NCI-H774 (cell line): ENCODE measurements at regions not wholly inside any gene's neighbourhood (a gene's known extent, or its start where the extent isn't known, plus 50 kb on each side); places are given as distances from the start of the nearest gene placed in this dataset.
"Not testable (repeated sequence)": the region's sequence is repeated elsewhere in the genome, so short reads cannot be mapped to it uniquely, and the experiment has no call there.

Experiments
- DNase-seq: peaks from one replicate; lab custom pipeline; 2025; lab: John Stamatoyannopoulos, UW

DNA sequence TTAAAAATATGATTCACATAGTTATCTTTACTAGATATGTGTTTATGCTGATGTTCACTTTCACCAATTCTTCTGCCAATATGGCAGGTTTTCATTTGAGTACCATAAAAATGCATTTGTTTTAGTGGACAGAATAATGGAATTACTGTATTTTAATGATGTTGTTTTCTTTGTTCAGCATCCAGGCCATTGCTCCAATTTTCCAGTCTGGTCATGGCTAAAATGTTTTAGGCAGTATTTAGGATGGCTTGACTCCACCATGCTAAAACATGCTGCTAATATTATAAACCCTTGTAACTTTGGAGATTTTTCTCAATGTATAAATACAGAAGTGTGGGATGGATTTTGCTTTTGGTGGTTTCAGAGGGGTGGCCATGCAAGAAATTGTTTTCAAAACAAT, 273.0 kb upstream of the RPS23 start:
- DNase-seq: no peak

DNA sequence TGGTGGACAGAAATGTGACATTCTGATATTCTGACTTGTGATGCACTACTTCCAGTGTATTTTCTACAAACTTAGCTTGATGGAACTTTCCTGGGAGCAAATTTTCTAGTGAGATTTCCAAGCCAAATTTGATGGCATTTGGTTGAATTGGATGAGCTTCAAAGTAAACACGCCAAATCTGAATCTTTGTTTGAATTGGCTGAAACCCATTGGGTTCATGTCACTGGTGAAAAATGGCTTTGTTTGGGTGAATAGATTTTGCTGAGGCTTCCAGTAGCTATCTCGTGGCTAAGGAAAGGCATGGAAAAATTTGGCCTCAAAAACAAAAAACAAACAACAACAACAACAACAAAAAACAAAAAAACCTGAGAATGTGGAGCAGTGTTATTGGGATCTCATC, 271.1 kb upstream of the RPS23 start:
- DNase-seq: no peak

DNA sequence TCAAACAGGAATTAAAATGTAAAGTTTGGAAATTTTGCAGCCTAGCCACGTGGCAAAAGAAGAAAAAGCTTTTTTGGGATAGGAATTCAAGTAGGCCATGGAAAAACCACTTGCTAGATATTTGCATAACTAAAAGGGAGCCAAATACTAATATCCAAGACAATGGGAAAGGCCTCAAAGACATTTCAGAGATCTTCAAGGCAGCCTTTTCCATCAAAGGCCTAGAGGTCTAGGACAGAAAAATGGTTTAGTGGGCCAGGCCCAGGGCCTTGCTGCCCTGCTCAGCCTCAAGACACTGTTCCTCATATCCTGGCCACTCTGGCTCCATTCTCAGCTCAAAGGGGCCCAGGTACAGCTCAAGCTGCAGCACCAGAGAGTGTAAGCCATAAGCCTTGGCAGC, 265.9 kb upstream of the RPS23 start:
- DNase-seq: no peak

GRCh38 chr5:82540301-82540700, 262.1 kb upstream of the RPS23 start:
- no peak for DNase-seq

- DNase-seq: no peak
These were observed 260.3 kb upstream of the RPS23 start for GRCh38 chr5:82538339-82539034.

DNA sequence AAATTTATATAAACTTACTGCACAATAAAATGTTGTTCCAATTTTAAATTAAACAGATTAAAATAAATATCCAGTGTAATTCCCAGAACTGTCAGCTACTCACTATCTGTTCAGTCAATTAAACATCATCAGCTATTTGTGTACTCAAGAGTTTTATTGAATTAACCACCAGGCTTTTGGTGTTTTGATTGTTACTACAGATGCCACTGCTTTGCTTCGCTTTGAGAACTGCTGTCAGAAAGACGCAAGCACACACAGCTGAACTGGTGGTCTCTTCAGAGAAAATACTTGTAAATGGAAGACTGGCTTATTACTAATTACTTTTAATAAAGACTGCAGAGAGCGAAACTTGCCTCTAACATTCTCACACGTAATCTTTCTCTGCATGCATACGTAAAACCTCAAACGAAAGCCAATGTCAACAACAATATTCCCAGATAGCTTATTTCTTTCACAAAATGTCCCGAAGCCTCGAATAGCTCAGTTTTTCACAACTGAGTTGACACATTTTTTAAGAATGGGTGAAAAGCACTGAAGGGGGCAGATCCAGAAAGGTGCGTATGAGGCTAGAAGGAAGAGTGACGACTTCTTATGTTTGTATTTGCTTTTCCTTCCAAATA, 259.6 kb upstream of the RPS23 start:
- no peak for DNase-seq

- DNase-seq: no peak
These were observed 256.8 kb upstream of the RPS23 start for GRCh38 chr5:82534986-82535385.

DNA sequence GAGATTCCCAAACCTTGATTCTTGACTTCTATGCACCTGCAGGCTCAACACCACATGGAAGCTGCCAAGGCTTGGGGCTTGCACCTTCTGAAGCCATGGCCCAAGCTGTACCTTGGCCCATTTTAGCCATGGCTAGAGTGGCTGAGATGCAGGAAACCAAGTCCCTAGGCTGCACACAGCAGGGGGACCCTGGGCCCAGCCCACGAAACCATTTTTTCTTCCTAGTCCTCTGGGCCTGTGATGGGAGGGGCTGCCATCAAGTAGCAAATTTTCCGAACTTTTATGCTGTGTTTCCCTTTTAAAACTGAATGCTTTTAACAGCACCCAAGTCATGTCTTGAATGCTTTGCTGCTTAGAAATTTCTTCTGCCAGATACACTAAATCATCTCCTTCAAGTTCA, 253.9 kb upstream of the RPS23 start:
- DNase-seq: not testable (repeated sequence)

GRCh38 chr5:82526540-82526939, 248.4 kb upstream of the RPS23 start:
- DNase-seq: no peak

DNA sequence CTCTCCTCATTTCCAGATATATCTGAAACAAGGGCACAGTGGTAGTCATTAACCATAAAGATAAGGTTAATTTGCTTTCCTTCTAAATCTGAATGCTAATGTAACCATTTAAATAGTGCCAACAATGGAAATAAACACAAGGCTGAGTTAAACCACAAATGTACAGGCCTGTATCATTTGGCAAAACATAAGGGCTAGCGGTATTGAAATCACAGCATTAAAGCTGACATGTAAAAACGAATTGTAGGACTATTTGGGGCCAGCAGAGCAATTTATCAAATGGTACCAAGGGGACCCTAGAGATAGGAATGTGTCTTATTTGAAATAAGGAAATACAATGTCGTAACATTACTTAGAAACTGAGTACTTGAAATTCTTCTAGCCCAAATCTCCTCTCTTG, 247.5 kb upstream of the RPS23 start:
- no peak for DNase-seq

DNA sequence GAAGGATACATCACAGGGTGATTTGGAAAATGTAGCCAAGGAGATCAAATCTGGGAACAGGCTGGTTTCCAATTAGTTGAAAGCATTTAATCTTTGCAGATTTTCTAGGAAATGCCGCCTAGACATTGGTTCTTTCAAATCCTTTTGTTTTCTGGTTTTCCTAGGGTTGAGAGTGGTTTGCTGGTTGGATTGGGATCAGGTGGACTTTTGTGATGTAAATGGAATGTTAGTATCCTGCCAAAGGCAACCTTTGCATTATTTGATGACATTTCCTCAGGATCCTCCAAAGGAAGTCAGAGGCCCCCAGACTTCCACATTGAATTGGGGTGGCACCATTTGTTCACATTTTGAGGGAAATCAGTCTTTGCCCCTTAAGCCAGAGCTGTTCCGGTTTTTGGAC, 245.5 kb upstream of the RPS23 start:
- DNase-seq: no peak

DNA sequence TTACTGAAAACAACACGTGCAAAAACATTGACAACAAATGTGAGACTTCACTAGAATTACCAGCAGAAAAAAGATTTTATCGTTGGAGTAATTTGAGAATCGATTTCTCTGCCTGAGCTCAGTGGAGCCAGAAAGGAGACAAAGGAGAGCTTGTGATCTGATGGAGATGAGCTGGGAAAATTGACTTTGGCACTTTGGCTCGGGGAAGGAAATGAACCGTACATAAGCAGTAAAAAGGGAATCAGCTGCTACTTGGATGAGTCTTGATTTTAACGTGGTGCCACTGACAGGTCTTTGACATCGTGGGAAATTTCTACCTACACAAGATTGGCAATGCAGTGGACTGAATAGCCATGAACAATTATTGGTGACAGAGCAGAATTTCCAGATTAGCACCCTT, 244.7 kb upstream of the RPS23 start:
- no peak for DNase-seq

DNA sequence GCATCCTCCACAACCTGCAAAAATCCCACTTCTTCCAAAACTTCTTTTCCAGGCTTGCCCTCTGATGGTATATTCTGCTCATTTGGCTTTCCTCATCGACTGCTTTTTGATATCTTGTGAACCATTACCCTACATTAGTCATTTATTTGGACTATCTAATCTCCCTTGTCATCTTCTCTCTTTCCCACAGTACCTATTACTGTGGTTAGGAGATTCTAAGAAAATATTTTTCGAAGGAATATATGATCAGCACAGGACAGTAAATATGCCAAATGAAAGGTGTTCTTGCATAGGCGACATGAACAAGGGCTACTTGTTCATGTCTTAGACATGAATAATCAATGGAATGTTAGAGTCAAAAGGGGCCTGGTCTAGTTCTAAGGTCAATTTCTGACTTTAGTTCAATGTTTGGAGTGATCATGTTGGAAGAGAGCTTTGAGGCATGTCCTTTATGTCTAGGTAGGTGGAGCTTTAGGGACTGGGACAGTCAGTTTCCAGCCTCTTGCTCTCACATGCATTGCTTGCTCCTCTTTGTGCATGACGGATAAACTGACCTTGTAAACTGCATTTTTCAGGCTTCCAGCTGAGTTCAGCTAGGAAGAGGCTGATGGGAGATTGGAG, 243.4 kb upstream of the RPS23 start:
- no peak for DNase-seq

- no peak for DNase-seq
These were observed 241.4 kb upstream of the RPS23 start for GRCh38 chr5:82519558-82519957.

- no peak for DNase-seq
These were observed 239.5 kb upstream of the RPS23 start for GRCh38 chr5:82517544-82518075.

- peak; percentile 29 for DNase-seq
These were observed 235.6 kb upstream of the RPS23 start for GRCh38 chr5:82513738-82514137.

DNA sequence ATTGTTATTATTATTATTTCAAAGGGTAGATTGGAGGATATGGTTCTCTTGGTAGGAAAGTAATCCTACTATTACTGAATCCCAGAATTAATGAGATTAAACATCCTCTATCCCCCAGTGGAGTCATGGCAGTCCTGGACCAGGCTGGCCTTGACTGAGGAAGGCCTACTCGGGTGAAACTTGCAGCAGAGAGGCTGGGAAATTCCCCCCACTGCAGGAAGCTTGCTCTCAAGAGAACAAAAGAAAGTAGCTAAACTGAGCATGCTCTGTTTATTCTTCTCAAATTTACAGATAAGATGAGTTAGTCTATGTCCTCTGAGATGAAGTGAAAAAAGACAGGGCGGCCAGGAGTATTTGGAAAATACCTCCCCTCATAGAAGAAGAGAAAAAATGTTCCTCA, 233.9 kb upstream of the RPS23 start:
- no peak for DNase-seq

- DNase-seq: no peak
These were observed 233.0 kb upstream of the RPS23 start for GRCh38 chr5:82511134-82511533.

GRCh38 chr5:82509762-82510161, 231.6 kb upstream of the RPS23 start:
- DNase-seq: no peak

GRCh38 chr5:82506390-82506789, 228.2 kb upstream of the RPS23 start:
- not testable (repeated sequence) for DNase-seq

GRCh38 chr5:82499725-82500244, 221.6 kb upstream of the RPS23 start:
- no peak for DNase-seq

- DNase-seq: no peak
These were observed 219.1 kb upstream of the RPS23 start for GRCh38 chr5:82497242-82497641.

DNA sequence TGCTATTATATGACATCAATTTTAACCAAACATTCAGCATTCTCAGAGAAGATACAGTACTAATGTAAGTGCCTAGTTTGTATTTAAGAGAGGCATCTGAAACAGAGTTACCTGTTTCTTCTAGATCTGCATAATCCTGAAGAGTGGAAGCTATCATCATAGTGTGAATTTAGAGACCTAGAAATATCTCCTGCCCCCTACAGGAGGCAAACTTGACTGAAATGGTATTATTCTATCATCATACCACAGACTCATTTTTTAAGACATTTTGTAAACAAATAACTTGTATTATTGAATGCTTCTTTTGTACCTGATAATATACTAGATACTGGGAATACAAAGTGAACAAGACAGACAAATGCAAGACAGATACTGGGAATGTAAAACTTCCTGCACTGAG, 216.8 kb upstream of the RPS23 start:
- no peak for DNase-seq
